Gastroesophageal sphincter (tissue), 4 donors: ENCODE measurements at regions not wholly inside any gene's neighbourhood (a gene's known extent, or its start where the extent isn't known, plus 50 kb on each side); places are given as distances from the start of the nearest gene placed in this dataset.

Experiments used
- ATAC-seq: fragments of 150-250 bp; one replicate; pipeline ENCODE4 v1.9.1; 2016; ENCODE audit warnings: mild to moderate bottlenecking, moderate library complexity
- H3K27ac ChIP-seq, 4 donors: fragments of 200-600 bp; sonication (generic) in 3 of 4; 1 replicate in 3 of 4; 2 replicates in 1 of 4; pipeline ENCODE4 v1.5.1; 2016 to 2019
- H3K27me3 ChIP-seq: fragments of 200-600 bp; sonication (generic); one replicate; pipeline ENCODE4 v1.5.1; 2019
- H3K36me3 ChIP-seq, 2 donors: fragments of 200-600 bp; sonication (generic); one replicate each; pipeline ENCODE4 v1.5.1; 2019; ENCODE audit warnings: control low read depth in 1 of 2
- H3K4me1 ChIP-seq, 3 donors: fragments of 200-600 bp; sonication (generic); 1 replicate in 2 of 3; 2 replicates in 1 of 3; pipeline ENCODE4 v1.5.1; 2016 to 2019; ENCODE audit warnings: control low read depth in 2 of 3
- H3K4me3 ChIP-seq, 2 donors: fragments of 200-600 bp; sonication (generic); one replicate each; pipeline ENCODE4 v1.5.1; 2019; ENCODE audit warnings: mild to moderate bottlenecking in 1 of 2, moderate library complexity in 1 of 2
- H3K9me3 ChIP-seq, 3 donors: fragments of 200-600 bp; sonication (generic); one replicate each; pipeline ENCODE4 v1.5.1; 2017 to 2019; ENCODE audit warnings: control low read depth in 2 of 3
- CTCF ChIP-seq, 4 experiments: fragments of 200-600 bp in 2 of 4; fragments of 450-650 bp in 2 of 4; sonication (generic) in 1 of 4; IDR thresholded peaks; one replicate each; pipeline ENCODE4 v1.5.1; 2017 to 2019; ENCODE audit warnings: antibody characterized with exemption in 4 of 4, mild to moderate bottlenecking in 2 of 4, moderate library complexity in 2 of 4
- EP300 ChIP-seq: sonication (generic); formaldehyde crosslinking; IDR thresholded peaks from one replicate; pipeline ENCODE4 v1.6.1; 2017; ENCODE audit warnings: antibody characterized with exemption, mild to moderate bottlenecking
- POLR2A ChIP-seq, 2 donors: fragments of 450-650 bp; IDR thresholded peaks; one replicate each; pipeline ENCODE4 v1.6.1; 2017; ENCODE audit warnings: antibody characterized with exemption in 2 of 2, mild to moderate bottlenecking in 2 of 2, moderate library complexity in 1 of 2
- POLR2AphosphoS5 ChIP-seq: sonication (generic); formaldehyde crosslinking; IDR thresholded peaks from one replicate; pipeline ENCODE4 v1.6.1; 2017; ENCODE audit warnings: antibody characterized with exemption
- WGBS, 2 donors: methylation state at CpG; one replicate each; pipeline ENCODE4 v1.1.5; 2018; ENCODE audit warnings: low coverage in 1 of 2; 5-methylcytosine and 5-hydroxymethylcytosine counted together

GRCh38 chr6:156648616-156649015 is 128.6 kb upstream of the ARID1B start:
- no peak for ATAC-seq
- H3K4me3 ChIP-seq = no peak overlapping the region
- H3K4me1 ChIP-seq = no peaks in the 10 kb centered on the region
- H3K27ac ChIP-seq = no peak overlapping the region
- no peaks in the 10 kb centered on the region for H3K36me3 ChIP-seq
- TF ChIP-seq POLR2A (IDR thresholded peaks at IDR 0.05) = no peak
- TF ChIP-seq EP300 = no peak
- TF ChIP-seq POLR2AphosphoS5 = no peak
- TF ChIP-seq CTCF (IDR thresholded peaks at IDR 0.05) = no peak
- 85 to 89% methylated on average over 4 to 5 of the region's 6 CpGs for WGBS, 2 donors
- no peaks in the 10 kb centered on the region for H3K27me3 ChIP-seq
- peaks cover 0 to 8% (median 0%) of the 10 kb centered on the region in 3 donors for H3K9me3 ChIP-seq

- ATAC-seq = no peak
- Histone ChIP-seq H3K27me3 (no peaks in the 10 kb centered on the region), H3K4me3 (no peak overlapping the region), H3K36me3 (no peaks in the 10 kb centered on the region), H3K4me1 (no peaks in the 10 kb centered on the region), H3K9me3 (peaks cover 0 to 8% (median 0%) of the 10 kb centered on the region in 3 donors), H3K27ac (no peak overlapping the region)
- TF ChIP-seq CTCF (IDR thresholded peaks at IDR 0.05) (no peak), POLR2AphosphoS5 (no peak), POLR2A (IDR thresholded peaks at IDR 0.05) (no peak), EP300 (no peak)
- WGBS, 2 donors = 28 to 47% methylated on average over 5 to 7 of the region's 7 CpGs
Observed at GRCh38 chr6:156647991-156648390, 129.2 kb upstream of the ARID1B start.

- H3K9me3 ChIP-seq = peaks cover 0 to 8% (median 0%) of the 10 kb centered on the region in 3 donors
- 48 to 59% methylated on average over 5 to 9 of the region's 9 CpGs for WGBS, 2 donors
- H3K4me3 ChIP-seq = no peak overlapping the region
- no peak for ATAC-seq
- H3K36me3 ChIP-seq = no peaks in the 10 kb centered on the region
- no peaks in the 10 kb centered on the region for H3K27me3 ChIP-seq
- H3K4me1 ChIP-seq = no peaks in the 10 kb centered on the region
- H3K27ac ChIP-seq = no peak overlapping the region
- TF ChIP-seq CTCF (IDR thresholded peaks at IDR 0.05) = no peak
- TF ChIP-seq EP300 = no peak
- no peak for TF ChIP-seq POLR2AphosphoS5
- TF ChIP-seq POLR2A (IDR thresholded peaks at IDR 0.05) = no peak
Observed at GRCh38 chr6:156647140-156647784, 129.9 kb upstream of the ARID1B start.

- no peak for ATAC-seq
Observed at GRCh38 chr6:156646496-156646895, 130.7 kb upstream of the ARID1B start.

More at GRCh38 chr6:156646496-156646895, 130.7 kb upstream of the ARID1B start:
- H3K9me3 ChIP-seq = peaks cover 0 to 12% (median 0%) of the 10 kb centered on the region in 3 donors
- no peak overlapping the region for H3K4me3 ChIP-seq
- H3K27ac ChIP-seq = no peak overlapping the region
- H3K36me3 ChIP-seq = no peaks in the 10 kb centered on the region
- H3K27me3 ChIP-seq = no peaks in the 10 kb centered on the region
- H3K4me1 ChIP-seq = no peaks in the 10 kb centered on the region
- 78 to 79% methylated on average over 6 of the region's 6 CpGs for WGBS, 2 donors
- TF ChIP-seq POLR2AphosphoS5 = no peak
- TF ChIP-seq EP300 = no peak
- TF ChIP-seq CTCF (IDR thresholded peaks at IDR 0.05) = no peak
